ENCODE measurements at regions not wholly inside any gene's neighbourhood (a gene's known extent, or its start where the extent isn't known, plus 50 kb on each side); places are given as distances from the start of the nearest gene placed in this dataset.

GRCh38 chr10:9023206-9023605 lies 968.7 kb downstream of the GATA3 start:
- no peak overlapping the region for H3K4me3 ChIP-seq (replicated peaks in 1 of 2; ENCODE audit: low read depth in 2 of 2, low read length in 2 of 2)
- DNase-seq (ENCODE audit: low read depth in 2 of 2) = no peak
- TF ChIP-seq CTCF (IDR thresholded peaks at IDR 0.05; ENCODE audit: low read depth, low read length) = no peak

GRCh38 chr10:9024210-9024609 lies 969.7 kb downstream of the GATA3 start:
- no peak for DNase-seq (ENCODE audit: low read depth in 2 of 2)
- no peak overlapping the region for H3K4me3 ChIP-seq (replicated peaks in 1 of 2; ENCODE audit: low read depth in 2 of 2, low read length in 2 of 2)
- no peak for TF ChIP-seq CTCF (IDR thresholded peaks at IDR 0.05; ENCODE audit: low read depth, low read length)

GRCh38 chr10:9028231-9028630 lies 973.7 kb downstream of the GATA3 start:
- no peak overlapping the region for H3K4me3 ChIP-seq (replicated peaks in 1 of 2; ENCODE audit: low read depth in 2 of 2, low read length in 2 of 2)
- TF ChIP-seq CTCF (IDR thresholded peaks at IDR 0.05; ENCODE audit: low read depth, low read length) = no peak
- DNase-seq (ENCODE audit: low read depth in 2 of 2) = no peak

- no peak overlapping the region for H3K4me3 ChIP-seq (replicated peaks in 1 of 2; ENCODE audit: low read depth in 2 of 2, low read length in 2 of 2)
- TF ChIP-seq CTCF (IDR thresholded peaks at IDR 0.05; ENCODE audit: low read depth, low read length) = no peak
- DNase-seq (ENCODE audit: low read depth in 2 of 2) = no peak
Measured at GRCh38 chr10:9035355-9035754, 980.9 kb downstream of the GATA3 start.

DNA sequence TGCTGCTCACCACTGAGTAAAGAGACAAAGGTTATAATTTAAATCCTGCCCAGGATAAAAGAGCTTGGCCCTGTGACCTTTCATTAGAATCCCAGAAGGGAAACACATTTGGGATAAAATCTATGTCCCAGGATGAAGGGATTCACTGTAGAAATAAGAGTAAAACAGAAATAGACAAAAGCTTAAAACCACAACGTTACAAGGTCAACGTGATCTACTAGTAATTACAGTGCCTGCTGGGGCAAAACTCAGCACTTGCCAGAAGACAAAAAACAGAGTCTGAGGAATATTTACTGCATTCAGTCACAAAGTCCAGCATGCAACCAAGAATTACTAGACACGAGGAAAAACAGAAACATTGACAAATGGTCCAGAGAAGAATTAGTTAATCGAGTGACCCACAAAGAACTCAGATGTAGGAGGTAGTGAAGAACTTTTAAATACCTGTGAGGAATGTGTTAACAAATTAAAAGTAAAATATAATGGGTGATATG lies 982.3 kb downstream of the GATA3 start:
- TF ChIP-seq CTCF (IDR thresholded peaks at IDR 0.05; ENCODE audit: low read depth, low read length) = no peak
- H3K4me3 ChIP-seq (replicated peaks in 1 of 2; ENCODE audit: low read depth in 2 of 2, low read length in 2 of 2) = no peak overlapping the region
- DNase-seq (ENCODE audit: low read depth in 2 of 2) = no peak

GRCh38 chr10:9038146-9038714 lies 983.7 kb downstream of the GATA3 start:
- TF ChIP-seq CTCF (IDR thresholded peaks at IDR 0.05; ENCODE audit: low read depth, low read length) = no peak
- DNase-seq (ENCODE audit: low read depth in 2 of 2) = peak in 1 of 2 donors; percentile 0
- H3K4me3 ChIP-seq (replicated peaks in 1 of 2; ENCODE audit: low read depth in 2 of 2, low read length in 2 of 2) = no peak overlapping the region

DNA sequence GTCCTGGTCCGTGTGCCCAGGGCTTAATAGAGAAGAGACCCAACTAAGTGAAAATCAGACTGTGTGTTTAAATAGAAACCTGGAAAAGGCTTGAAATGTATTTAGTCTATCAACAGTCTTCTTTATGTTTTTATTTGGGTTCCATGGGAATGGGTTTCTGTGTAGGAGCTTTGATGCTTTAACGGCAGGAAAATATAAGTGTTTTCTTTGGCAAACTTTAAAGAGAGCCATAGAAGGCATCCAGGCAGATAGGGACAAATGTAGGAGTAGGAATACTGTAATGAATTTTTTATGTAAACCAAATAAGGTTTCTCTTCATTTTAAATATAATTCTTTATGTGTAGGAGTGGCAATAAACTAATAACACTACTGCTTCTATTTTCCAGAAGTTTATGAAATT lies 989.0 kb downstream of the GATA3 start:
- no peak for DNase-seq (ENCODE audit: low read depth in 2 of 2)
- no peak for TF ChIP-seq CTCF (IDR thresholded peaks at IDR 0.05; ENCODE audit: low read depth, low read length)
- H3K4me3 ChIP-seq (replicated peaks in 1 of 2; ENCODE audit: low read depth in 2 of 2, low read length in 2 of 2) = no peak overlapping the region
